SJSA1 (cell line): ENCODE measurements at regions not wholly inside any gene's neighbourhood (a gene's known extent, or its start where the extent isn't known, plus 50 kb on each side); places are given as distances from the start of the nearest gene placed in this dataset.
A peak's percentile ranks its signal among the peaks of the same experiment; 100 is the strongest.

Source experiments
- DNase-seq, 2 experiments: peaks; one replicate each; pipeline ENCODE4 v3.0.0-alpha.2; 2015 to 2020; ENCODE audit warnings: low spot score in 2 of 2, low read depth in 1 of 2
- H3K27ac ChIP-seq: fragments of 250-450 bp; sonication (Bioruptor Pico); 2 replicates; pipeline ENCODE4 v1.5.1; 2020; ENCODE audit warnings: mild to moderate bottlenecking, moderate library complexity
- H3K27me3 ChIP-seq: fragments of 250-450 bp; sonication (Bioruptor Pico); replicated peaks from 2 replicates; pipeline ENCODE4 v1.5.1; 2020; ENCODE audit warnings: mild to moderate bottlenecking, moderate library complexity
- H3K36me3 ChIP-seq: fragments of 250-450 bp; sonication (Bioruptor Pico); 2 replicates; pipeline ENCODE4 v1.5.1; 2020; ENCODE audit warnings: mild to moderate bottlenecking
- H3K4me1 ChIP-seq: fragments of 250-450 bp; sonication (Bioruptor Pico); replicated peaks from 2 replicates; pipeline ENCODE4 v1.6.1; 2021; ENCODE audit warnings: mild to moderate bottlenecking
- H3K4me3 ChIP-seq: fragments of 250-450 bp; sonication (Bioruptor Pico); 2 replicates; pipeline ENCODE4 v1.5.1; 2020; ENCODE audit warnings: mild to moderate bottlenecking
- H3K9me3 ChIP-seq: fragments of 250-450 bp; sonication (Bioruptor Pico); replicated peaks from 2 replicates; pipeline ENCODE4 v1.5.1; 2020; ENCODE audit warnings: mild to moderate bottlenecking

DNA sequence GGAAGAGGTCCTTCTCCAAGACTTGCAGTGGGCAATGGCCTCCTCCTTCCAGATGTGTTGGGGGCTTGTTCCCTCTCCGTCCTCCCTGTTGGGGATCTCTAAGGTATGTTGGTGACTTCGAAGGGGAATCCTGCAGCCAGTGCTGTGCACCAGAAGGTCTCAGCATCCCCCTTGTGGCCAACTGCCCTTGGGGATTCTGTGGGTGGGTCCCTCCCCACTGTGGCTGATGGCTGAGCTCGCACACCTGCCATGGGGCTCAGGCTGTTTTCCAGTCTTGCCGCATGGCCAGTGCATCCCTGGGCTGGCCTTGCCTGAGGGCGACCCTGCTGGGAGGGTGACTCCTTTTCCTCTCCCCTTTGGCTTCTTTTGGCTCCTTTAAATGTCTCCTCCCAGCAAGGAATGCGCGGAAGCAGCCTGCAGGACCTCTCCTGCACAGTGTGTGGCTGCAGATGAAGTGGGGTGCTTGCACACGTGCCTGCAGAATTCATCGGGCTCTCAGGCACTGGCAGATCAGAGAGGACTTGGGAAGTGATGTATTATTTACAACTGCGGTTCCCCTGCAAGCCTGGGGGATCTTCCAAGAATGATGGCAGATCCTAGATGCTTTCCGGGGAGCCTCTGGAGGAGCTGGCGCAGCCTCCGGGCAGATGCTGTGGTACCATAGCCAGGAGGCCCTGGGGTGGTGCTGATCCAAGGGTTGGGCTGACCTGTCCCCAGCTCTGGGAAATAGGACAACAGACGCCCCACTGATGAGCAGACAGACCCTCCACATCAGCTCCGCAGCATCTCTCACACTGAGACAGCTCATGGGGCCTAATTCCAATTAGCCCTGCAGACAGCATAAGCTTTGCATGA lies 410.0 kb downstream of the TCERG1L start:
- H3K27me3 ChIP-seq = no peaks in the 10 kb centered on the region
- no peak overlapping the region for H3K4me3 ChIP-seq
- H3K9me3 ChIP-seq = peaks cover 12% of the 10 kb centered on the region
- DNase-seq = no peak
- H3K27ac ChIP-seq = no peak overlapping the region
- H3K4me1 ChIP-seq = no peaks in the 10 kb centered on the region
- H3K36me3 ChIP-seq = no peaks in the 10 kb centered on the region

- Histone ChIP-seq H3K4me1 (no peaks in the 10 kb centered on the region), H3K4me3 (no peak overlapping the region), H3K9me3 (peaks cover 12% of the 10 kb centered on the region), H3K27ac (no peak overlapping the region), H3K36me3 (no peaks in the 10 kb centered on the region), H3K27me3 (no peaks in the 10 kb centered on the region)
- DNase-seq = no peak
Observed at GRCh38 chr10:130902471-130902870, 409.1 kb downstream of the TCERG1L start.

GRCh38 chr10:130902929-130903328 lies 408.6 kb downstream of the TCERG1L start:
- Histone ChIP-seq H3K27ac (no peak overlapping the region), H3K27me3 (no peaks in the 10 kb centered on the region), H3K36me3 (no peaks in the 10 kb centered on the region), H3K4me3 (no peak overlapping the region), H3K4me1 (no peaks in the 10 kb centered on the region), H3K9me3 (peaks cover 12% of the 10 kb centered on the region)
- no peak for DNase-seq

GRCh38 chr10:130904676-130905075 lies 406.8 kb downstream of the TCERG1L start:
- DNase-seq = no peak
- Histone ChIP-seq H3K36me3 (no peaks in the 10 kb centered on the region), H3K4me1 (no peaks in the 10 kb centered on the region), H3K4me3 (no peak overlapping the region), H3K9me3 (peaks cover 17% of the 10 kb centered on the region), H3K27me3 (no peaks in the 10 kb centered on the region), H3K27ac (no peak overlapping the region)

DNA sequence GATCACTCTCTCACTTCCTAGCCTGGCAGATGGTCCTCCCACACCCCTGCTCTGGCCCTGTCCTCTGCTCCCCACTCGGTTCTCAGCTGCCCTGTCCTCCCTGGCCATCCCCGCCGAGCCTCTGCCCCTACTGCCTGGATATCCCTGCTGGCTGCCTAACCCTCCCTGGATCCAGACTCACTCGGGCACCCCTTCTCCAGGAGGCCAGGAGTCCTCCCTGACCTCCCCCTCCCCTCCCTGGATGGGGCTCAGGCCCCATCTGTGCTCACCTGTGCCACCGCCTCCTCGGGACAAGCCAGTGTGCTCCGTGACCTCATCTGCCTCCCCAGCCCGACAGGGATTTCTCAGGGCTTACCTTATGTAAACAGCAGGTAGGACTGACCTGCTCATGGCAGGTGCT lies 406.1 kb downstream of the TCERG1L start:
- no peak overlapping the region for H3K4me3 ChIP-seq
- no peaks in the 10 kb centered on the region for H3K4me1 ChIP-seq
- no peaks in the 10 kb centered on the region for H3K27me3 ChIP-seq
- H3K27ac ChIP-seq = no peak overlapping the region
- peaks cover 17% of the 10 kb centered on the region for H3K9me3 ChIP-seq
- no peak for DNase-seq
- H3K36me3 ChIP-seq = no peaks in the 10 kb centered on the region

GRCh38 chr10:130905921-130906320 lies 405.6 kb downstream of the TCERG1L start:
- H3K9me3 ChIP-seq = peaks cover 15% of the 10 kb centered on the region

DNA sequence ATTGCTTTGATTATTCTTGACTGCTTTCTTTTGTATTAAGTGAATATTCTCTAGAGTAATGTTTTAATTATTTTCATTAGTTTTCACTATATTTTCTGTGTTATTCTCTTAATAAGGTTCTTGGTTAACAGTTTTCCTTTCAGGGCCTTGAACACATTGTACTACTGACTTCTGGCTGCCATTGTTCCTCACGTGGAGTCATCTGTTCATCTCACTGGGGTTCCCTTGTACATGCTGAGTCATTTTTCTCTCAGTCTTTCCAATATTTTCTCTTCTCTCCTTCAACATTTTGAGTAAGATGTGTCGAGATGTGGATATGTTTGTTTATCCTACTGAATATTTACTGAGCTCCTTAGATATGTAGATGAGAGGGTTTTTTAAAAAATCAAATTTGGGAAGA lies 400.7 kb downstream of the TCERG1L start:
- no peak overlapping the region for H3K4me3 ChIP-seq
- H3K4me1 ChIP-seq = no peaks in the 10 kb centered on the region
- H3K27me3 ChIP-seq = no peaks in the 10 kb centered on the region
- DNase-seq = no peak
- H3K9me3 ChIP-seq = peaks cover 8% of the 10 kb centered on the region
- no peak overlapping the region for H3K27ac ChIP-seq
- H3K36me3 ChIP-seq = no peaks in the 10 kb centered on the region

More at GRCh38 chr10:130905921-130906320, 405.6 kb downstream of the TCERG1L start:
- no peak overlapping the region for H3K4me3 ChIP-seq
- no peaks in the 10 kb centered on the region for H3K27me3 ChIP-seq
- DNase-seq = no peak
- no peaks in the 10 kb centered on the region for H3K4me1 ChIP-seq
- H3K27ac ChIP-seq = no peak overlapping the region
- no peaks in the 10 kb centered on the region for H3K36me3 ChIP-seq

- H3K36me3 ChIP-seq = no peaks in the 10 kb centered on the region
- no peak for DNase-seq
- H3K27ac ChIP-seq = no peak overlapping the region
- H3K9me3 ChIP-seq = peaks cover 4% of the 10 kb centered on the region; the same call in 1 of the 2 replicates
- H3K27me3 ChIP-seq = no peaks in the 10 kb centered on the region
- H3K4me1 ChIP-seq = no peaks in the 10 kb centered on the region
- H3K4me3 ChIP-seq = no peak overlapping the region
Observed at GRCh38 chr10:130913844-130914243, 397.7 kb downstream of the TCERG1L start.

DNA sequence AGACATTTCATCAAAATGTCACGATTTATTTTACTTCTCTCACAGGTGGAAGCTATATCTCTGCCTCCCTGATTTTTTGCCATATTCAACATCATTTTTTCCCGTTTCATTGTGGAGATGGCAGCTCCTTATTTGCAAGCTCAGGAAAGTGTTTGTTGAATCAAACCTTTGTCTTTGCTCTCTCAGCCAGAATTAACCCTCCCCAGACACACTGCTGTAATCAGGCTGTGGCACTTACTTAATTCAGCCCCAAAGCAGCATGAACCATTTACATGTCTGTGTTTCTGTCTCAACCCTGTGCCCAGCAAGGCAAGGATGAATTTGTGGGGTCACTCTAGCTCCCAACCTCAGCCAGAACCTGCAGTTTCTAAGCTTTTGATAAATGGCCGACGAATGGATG lies 397.2 kb downstream of the TCERG1L start:
- no peaks in the 10 kb centered on the region for H3K36me3 ChIP-seq
- H3K27ac ChIP-seq = no peak overlapping the region
- H3K27me3 ChIP-seq = no peaks in the 10 kb centered on the region
- no peaks in the 10 kb centered on the region for H3K4me1 ChIP-seq
- DNase-seq = no peak
- peaks cover 4% of the 10 kb centered on the region; the same call in 1 of the 2 replicates for H3K9me3 ChIP-seq
- H3K4me3 ChIP-seq = no peak overlapping the region

DNA sequence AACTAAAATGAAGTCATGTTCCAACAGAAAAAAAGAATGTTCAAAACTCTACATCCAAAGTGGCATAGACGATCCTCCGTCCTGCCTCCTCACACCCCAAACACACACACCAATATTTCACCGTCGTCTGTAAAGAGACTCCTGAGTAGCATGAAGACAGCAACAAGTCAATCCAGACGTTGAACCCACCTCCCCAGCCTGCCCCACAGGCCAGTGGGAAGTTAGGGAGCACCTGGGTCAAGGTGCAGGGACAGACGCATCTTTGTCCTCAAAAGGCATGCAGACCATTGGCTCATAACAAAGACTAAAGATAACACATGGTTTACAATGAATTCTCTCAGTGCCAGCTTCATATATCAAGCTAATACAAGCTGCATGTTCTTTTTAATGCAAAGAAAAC lies 396.5 kb downstream of the TCERG1L start:
- no peak overlapping the region for H3K4me3 ChIP-seq
- H3K9me3 ChIP-seq = peaks cover 4% of the 10 kb centered on the region; the same call in 1 of the 2 replicates
- H3K4me1 ChIP-seq = no peaks in the 10 kb centered on the region
- no peaks in the 10 kb centered on the region for H3K36me3 ChIP-seq
- DNase-seq = no peak
- no peak overlapping the region for H3K27ac ChIP-seq
- H3K27me3 ChIP-seq = no peaks in the 10 kb centered on the region

GRCh38 chr10:130921461-130921860 lies 390.1 kb downstream of the TCERG1L start:
- H3K27me3 ChIP-seq = no peaks in the 10 kb centered on the region
- no peak overlapping the region for H3K4me3 ChIP-seq
- H3K27ac ChIP-seq = no peak overlapping the region
- H3K9me3 ChIP-seq = peaks cover 22% of the 10 kb centered on the region
- peak in 1 of 2 experiments; percentile 31 for DNase-seq
- no peaks in the 10 kb centered on the region for H3K4me1 ChIP-seq
- no peaks in the 10 kb centered on the region for H3K36me3 ChIP-seq

DNA sequence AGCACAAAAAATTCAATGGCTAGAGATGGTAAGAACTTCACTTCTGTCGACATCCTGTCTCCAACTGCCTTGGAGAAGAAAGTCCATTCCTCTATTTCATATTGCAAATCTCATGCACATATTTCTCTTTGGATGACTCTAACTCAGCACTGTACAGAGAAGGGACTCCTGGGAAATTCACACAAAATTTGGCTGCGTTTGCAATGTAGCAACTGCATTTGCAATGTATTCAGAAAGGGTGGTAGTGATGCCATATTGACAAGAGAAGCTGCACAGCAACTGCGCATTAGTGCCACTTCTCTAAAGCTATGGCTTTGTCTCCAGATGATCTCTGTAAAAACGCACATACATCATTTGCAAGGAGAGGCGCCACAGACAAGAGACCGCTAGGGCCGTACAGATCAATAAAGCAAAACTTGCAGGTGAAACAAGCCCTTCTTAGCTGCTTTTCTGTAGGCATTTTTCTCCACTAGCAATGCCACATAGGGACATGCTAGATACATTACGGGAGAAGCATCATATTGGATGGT lies 389.5 kb downstream of the TCERG1L start:
- Histone ChIP-seq H3K9me3 (peaks cover 22% of the 10 kb centered on the region), H3K27me3 (no peaks in the 10 kb centered on the region), H3K4me1 (no peaks in the 10 kb centered on the region), H3K27ac (no peak overlapping the region), H3K4me3 (no peak overlapping the region), H3K36me3 (no peaks in the 10 kb centered on the region)
- peak in 1 of 2 experiments; percentile 18 for DNase-seq

DNA sequence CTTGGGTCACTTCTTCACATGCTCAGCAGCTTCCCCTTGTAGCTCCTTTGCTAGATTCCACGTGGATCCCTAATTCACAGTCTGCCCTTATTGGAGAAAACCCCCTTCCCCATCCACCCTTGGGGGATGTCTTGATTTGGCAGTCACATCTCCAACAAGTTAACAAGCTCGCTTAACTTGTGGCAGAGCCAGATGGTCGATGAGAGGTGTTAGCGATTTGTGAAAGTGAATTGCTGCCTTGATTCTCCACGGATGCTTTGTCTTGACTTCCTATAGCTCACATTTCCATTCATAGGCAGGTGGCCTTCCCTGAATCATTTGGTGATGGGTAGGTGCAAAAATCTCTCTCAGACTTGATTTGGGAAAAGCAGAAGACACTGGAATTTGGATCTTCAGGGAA lies 387.9 kb downstream of the TCERG1L start:
- DNase-seq = peak in 1 of 2 experiments; percentile 4
- Histone ChIP-seq H3K27ac (no peak overlapping the region), H3K36me3 (no peaks in the 10 kb centered on the region), H3K27me3 (no peaks in the 10 kb centered on the region), H3K4me3 (no peak overlapping the region), H3K9me3 (peaks cover 19% of the 10 kb centered on the region), H3K4me1 (no peaks in the 10 kb centered on the region)

- Histone ChIP-seq H3K36me3 (no peaks in the 10 kb centered on the region), H3K4me1 (no peaks in the 10 kb centered on the region), H3K4me3 (no peak overlapping the region), H3K9me3 (peaks cover 19% of the 10 kb centered on the region), H3K27ac (no peak overlapping the region), H3K27me3 (no peaks in the 10 kb centered on the region)
- DNase-seq = peak in 1 of 2 experiments; percentile 32
Observed at GRCh38 chr10:130924138-130924819, 387.2 kb downstream of the TCERG1L start.
